T-helper 22 cell (primary cell): ENCODE measurements at regions not wholly inside any gene's neighbourhood (a gene's known extent, or its start where the extent isn't known, plus 50 kb on each side); places are given as distances from the start of the nearest gene placed in this dataset.
"Not testable (repeated sequence)": the region's sequence is repeated elsewhere in the genome, so short reads cannot be mapped to it uniquely, and the experiment has no call there.

ENCODE experiments used
- DNase-seq: peaks from one replicate; pipeline ENCODE4 v3.0.0-alpha.2; 2020; ENCODE audit warnings: low read depth

DNA sequence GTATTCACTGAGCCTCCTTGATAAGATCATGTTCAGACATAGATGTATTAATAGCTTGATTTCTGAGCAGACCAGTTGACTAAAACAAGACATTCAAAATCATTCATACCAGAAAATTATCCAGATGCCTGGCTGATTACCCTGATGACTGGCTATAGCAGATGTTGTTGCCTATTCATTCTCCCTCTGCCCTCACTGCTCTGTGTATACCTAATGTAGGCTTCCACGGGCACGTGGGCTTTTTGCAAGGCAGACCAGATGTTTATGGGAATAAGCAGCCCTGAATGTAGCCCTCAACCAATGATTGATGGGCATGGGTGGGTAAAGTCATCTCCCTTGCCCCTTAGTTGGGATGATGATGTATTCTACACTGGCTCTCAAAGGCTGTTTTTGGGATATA is 289.1 kb downstream of the MBD2 start:
- no peak for DNase-seq

GRCh38 chr18:53920312-53921075 is 304.0 kb downstream of the MBD2 start:
- DNase-seq = no peak

- no peak for DNase-seq
These were observed 306.4 kb downstream of the MBD2 start for GRCh38 chr18:53918091-53918490.

DNA sequence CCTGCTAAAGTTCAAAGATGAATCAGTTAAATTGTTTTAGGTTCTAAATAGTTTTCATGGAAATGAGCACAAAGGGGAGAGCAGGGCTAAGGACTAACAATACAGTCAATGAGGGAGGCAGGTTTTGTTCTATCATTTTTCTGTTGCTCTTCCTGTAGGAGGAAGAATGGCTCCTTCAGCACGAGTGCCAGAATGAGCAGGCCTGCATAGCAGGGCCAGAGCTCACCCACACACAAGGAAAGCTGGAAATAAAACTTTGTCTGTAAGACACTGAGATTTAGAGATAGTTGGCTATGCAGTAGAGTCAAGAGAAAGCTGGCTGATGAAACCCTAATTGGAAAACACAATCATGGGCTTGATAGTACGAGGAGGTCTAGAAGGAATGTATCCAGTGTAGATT is 313.3 kb downstream of the MBD2 start:
- DNase-seq = no peak

- no peak for DNase-seq
These were observed 314.8 kb downstream of the MBD2 start for GRCh38 chr18:53909668-53910067.

DNA sequence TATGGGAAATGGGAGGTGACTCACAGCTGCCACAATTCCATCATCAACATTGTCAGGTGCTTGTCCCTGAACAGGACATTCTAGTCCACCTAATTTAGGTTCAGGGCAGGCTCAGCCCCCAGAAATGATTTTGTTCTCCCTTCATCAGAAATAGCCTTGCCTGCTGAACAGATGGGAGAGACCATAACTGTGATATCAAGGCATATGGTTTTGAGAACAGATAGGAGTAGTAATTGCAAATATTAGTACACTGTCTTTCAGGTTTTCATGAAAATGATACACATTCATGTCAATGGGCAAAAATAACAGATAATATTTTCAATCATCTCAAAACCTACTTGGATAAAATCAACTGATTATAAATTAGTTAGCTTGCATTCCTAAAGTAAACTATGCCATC is 316.5 kb downstream of the MBD2 start:
- no peak for DNase-seq

DNA sequence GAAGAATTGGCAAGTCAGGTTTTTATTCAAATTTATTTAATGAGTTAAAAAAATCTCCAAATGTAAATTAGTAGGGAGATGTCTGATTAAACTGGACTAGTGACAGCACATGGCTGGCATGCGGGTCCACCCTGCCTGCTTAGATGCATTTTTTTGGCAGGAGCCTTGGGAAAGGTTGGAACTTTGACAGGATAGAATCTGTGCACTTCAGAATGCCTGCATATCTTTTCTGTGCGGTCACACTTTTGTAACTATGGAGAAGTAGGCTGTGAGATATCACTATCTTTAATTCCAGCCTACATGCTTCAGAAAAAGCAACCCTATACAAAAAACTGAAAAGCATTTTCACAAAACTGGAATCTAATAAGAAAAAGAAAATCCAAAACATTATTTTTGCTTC is 317.8 kb downstream of the MBD2 start:
- no peak for DNase-seq

GRCh38 chr18:53894675-53895442 is 329.6 kb downstream of the MBD2 start:
- DNase-seq = no peak

- DNase-seq = no peak
These were observed 337.0 kb downstream of the MBD2 start for GRCh38 chr18:53887447-53887846.

- no peak for DNase-seq
These were observed 338.4 kb downstream of the MBD2 start for GRCh38 chr18:53886058-53886457.

DNA sequence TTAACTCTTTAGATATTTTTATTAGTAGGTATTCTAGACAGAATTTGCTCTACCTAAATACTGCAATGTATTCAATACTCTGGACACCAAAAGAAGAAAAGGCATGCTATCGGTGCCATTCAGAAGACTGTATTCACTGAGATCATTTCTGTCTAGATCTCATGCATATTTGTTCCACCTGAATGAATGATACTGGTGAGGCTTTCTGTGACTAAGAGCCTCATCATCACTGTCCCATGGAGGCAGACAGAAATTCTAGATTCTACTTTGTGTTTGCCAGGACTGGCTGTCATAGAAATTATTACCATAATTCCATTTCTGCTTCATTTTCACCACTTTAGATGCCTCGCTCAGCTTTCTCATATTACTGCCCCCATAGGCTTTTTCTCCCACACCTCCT is 340.7 kb downstream of the MBD2 start:
- DNase-seq = no peak

DNA sequence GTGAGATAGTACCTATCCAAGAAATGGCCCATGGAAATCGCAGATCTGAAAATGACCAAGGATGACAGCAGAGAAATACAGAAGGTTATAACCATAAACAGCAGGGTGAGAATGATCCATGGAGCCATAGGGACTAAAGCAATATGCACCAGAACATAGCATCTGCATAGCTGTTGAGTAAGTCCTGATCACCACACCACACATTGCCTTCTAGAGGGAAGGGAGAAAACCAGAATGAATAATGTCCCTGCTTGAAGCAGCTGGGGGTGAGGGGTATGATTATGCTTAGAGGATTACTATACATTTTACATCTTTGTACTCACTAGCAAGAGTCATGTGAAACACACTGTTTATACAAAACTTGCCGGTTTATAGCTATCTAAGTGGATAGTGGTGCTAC is 350.4 kb downstream of the MBD2 start:
- DNase-seq = no peak

DNA sequence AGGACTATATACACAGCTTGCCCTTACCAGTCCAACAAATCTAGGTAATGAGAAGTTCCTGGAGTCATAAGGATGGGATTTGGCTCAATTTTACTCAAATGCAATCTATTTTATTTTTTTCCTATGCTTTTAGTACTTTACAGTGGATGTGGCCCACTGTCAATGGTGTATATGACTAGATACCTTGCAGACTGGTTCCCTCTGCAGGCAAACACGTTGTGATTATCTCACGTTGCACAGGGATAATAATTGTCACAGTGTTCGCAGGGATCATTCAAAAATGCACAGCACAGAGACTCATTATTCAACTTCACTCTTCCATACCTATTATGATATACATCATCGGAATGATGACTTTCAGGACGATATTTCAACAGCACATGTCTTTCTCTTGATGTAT is 359.7 kb downstream of the MBD2 start:
- DNase-seq = no peak

DNA sequence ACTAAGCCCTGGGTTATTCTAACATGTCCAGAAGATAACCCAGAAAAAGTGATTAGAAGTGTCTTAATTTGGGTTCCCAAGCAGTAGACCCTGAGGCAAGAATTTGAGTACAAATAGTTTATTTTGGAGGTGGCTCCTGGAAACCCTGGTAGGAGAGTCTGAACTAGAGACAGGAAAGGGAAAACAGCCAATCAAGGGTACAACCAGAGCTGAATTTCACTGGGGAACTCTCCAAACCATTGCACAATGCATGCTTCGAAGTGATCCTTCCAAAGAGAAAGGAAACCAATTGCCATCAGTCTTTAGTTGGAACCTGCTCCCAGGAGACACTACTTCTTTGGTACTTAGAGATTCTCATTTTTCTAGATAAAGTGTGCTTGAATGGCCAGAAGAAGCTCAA is 361.5 kb downstream of the MBD2 start:
- DNase-seq = no peak

- no peak for DNase-seq
These were observed 363.3 kb downstream of the MBD2 start for GRCh38 chr18:53861185-53861584.

GRCh38 chr18:53859764-53860163 is 364.7 kb downstream of the MBD2 start:
- no peak for DNase-seq

DNA sequence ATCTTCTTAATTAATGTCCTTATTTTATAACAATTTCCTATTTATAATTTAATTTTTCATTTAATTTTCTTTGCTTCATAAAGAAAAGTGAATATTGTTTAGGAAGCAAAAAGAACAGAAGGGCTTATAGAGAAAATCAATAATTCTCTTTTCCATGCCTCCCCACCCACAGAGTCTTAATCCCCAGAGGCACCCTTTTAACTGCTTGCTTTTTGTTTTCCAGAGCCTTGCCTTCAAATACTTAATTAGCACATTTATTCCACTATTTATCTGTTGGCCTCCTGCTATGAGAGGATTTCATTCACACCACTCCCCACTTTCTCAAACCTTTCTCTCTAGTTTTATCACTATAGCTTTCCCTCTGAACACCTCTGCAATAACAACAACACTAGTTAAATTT is 373.6 kb downstream of the MBD2 start:
- no peak for DNase-seq

- DNase-seq = no peak
These were observed 380.7 kb downstream of the MBD2 start for GRCh38 chr18:53843763-53844162.

DNA sequence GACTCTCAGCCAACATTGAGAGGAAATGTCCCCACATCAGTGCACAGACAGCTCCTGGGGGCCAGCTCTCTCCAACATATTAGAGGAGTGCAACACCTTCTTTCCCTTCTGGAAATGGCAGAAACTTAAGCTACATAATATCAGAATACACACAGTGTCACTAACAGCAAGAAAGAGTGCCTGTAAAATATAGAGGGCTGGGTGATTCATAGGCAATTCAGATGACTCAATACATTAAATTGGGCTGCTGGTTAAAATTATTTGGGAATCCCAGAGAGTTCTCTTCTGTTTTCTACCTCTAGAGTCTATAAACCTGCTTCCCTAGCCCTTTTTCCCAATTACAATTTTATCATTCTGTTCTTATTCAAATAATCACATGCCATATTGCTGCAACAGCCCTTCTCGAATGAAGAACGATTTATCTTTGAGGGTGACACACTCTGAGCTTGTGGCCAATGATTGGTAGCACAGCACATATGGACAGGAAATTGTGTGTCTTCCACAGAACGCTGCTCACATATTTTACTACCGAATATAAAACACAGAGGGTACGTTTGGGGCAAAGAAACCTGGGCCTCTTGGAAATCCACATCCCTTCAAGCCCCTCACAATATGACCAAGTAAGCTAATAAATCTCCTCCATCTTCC is 381.2 kb downstream of the MBD2 start:
- no peak for DNase-seq

- DNase-seq = no peak
These were observed 385.7 kb downstream of the MBD2 start for GRCh38 chr18:53838746-53839145.

DNA sequence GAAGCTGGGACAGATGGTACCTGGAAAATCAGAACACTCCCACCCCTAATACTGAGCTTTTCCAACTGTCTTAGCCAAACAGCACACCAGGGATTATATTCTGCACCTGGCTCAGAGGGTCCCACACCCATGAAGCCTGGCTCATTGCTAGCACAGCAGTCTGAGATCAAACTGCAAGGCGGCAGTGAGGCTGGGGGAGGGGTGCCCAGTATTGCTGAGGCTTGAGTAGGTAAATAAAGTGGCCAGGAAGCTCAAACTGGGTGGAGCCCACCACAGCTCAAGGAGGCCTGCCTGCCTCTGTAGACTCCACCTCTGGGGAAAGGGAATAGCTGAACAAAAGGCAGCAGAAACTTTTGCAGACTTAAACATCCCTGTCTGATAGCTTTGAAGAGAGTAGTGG is 403.3 kb downstream of the MBD2 start:
- not testable (repeated sequence) for DNase-seq

- DNase-seq = no peak
These were observed 404.8 kb downstream of the MBD2 start for GRCh38 chr18:53819671-53820070.

- DNase-seq = no peak
These were observed 405.3 kb downstream of the MBD2 start for GRCh38 chr18:53819174-53819573.
